ENCODE measurements at regions not wholly inside any gene's neighbourhood (a gene's known extent, or its start where the extent isn't known, plus 50 kb on each side); places are given as distances from the start of the nearest gene placed in this dataset.

- H4K20me1 ChIP-seq (ENCODE audit: insufficient read depth, low read length), result no peaks in the 10 kb centered on the region
- H3K9me3 ChIP-seq (ENCODE audit: low read length), result peaks cover 5% of the 10 kb centered on the region; the same call in 1 of the 2 replicates
- intact Hi-C loops (cut with micrococcal nuclease; ENCODE audit: unreplicated experiment), result no loop called here
- H3K36me3 ChIP-seq (replicated peaks in 1 of 2; ENCODE audit: control insufficient read depth in 1 of 2, insufficient read depth in 2 of 2, low read length in 2 of 2), result no peaks in the 10 kb centered on the region
- no peak for DNase-seq (ENCODE audit: low spot score)
- no peak overlapping the region for H3K4me2 ChIP-seq (ENCODE audit: low read depth, low read length)
- ChIA-PET POLR2A (no interaction called here), CTCF (ENCODE audit: low intra/inter-chr PET ratio, low total read pairs) (no interaction called here)
- WGBS (ENCODE audit: low lambda C conversion rate), result 2% methylated on average over 3 of the region's 3 CpGs
- no peak overlapping the region for H2AFZ ChIP-seq (ENCODE audit: low read length)
- H3K79me2 ChIP-seq (ENCODE audit: insufficient read depth, low read length), result no peaks in the 10 kb centered on the region
- no peaks in the 10 kb centered on the region for H3K27me3 ChIP-seq (ENCODE audit: control insufficient read depth in 1 of 2, insufficient read depth in 2 of 2, low read length in 2 of 2)
- H3K4me1 ChIP-seq (ENCODE audit: insufficient read depth, low read length), result no peaks in the 10 kb centered on the region
- H3K4me3 ChIP-seq (replicated peaks in 1 of 3; ENCODE audit: insufficient read depth in 1 of 3, low read depth in 2 of 3, low read length in 3 of 3), result no peak overlapping the region
- no peak for FAIRE-seq
- no TSS peak for BruUV-seq (replicated peaks)
- TF ChIP-seq ZNF644 (CRISPR knock-in tag; IDR thresholded peaks at IDR 0.05; ENCODE audit: low read depth) (no peak), ZNF282 (IDR thresholded peaks at IDR 0.05; ENCODE audit: partially characterized antibody) (no peak), ZUFSP (CRISPR knock-in tag; IDR thresholded peaks at IDR 0.05; ENCODE audit: borderline replicate concordance) (no peak), ZNF772 (CRISPR knock-in tag; IDR thresholded peaks at IDR 0.05) (no peak), THAP11 (CRISPR knock-in tag; IDR thresholded peaks at IDR 0.05) (no peak), RNF2 (conservative IDR thresholded peaks at IDR 0.05; ENCODE audit: low read depth) (no peak), KLF12 (CRISPR knock-in tag; IDR thresholded peaks at IDR 0.05; ENCODE audit: borderline replicate concordance) (no peak), IKZF4 (CRISPR knock-in tag; IDR thresholded peaks at IDR 0.05; ENCODE audit: borderline replicate concordance, low read depth, not compliant biosample characterization) (no peak), ZNF652 (CRISPR knock-in tag; IDR thresholded peaks at IDR 0.05; ENCODE audit: borderline replicate concordance, low read depth) (no peak), MAF1 (CRISPR knock-in tag; IDR thresholded peaks at IDR 0.05; ENCODE audit: borderline replicate concordance) (no peak)
- TF ChIP-seq, protein P1, sequence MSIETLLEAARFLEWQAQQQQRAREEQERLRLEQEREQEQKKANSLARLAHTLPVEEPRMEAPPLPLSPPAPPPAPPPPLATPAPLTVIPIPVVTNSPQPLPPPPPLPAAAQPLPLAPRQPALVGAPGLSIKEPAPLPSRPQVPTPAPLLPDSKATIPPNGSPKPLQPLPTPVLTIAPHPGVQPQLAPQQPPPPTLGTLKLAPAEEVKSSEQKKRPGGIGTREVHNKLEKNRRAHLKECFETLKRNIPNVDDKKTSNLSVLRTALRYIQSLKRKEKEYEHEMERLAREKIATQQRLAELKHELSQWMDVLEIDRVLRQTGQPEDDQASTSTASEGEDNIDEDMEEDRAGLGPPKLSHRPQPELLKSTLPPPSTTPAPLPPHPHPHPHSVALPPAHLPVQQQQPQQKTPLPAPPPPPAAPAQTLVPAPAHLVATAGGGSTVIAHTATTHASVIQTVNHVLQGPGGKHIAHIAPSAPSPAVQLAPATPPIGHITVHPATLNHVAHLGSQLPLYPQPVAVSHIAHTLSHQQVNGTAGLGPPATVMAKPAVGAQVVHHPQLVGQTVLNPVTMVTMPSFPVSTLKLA (IDR thresholded peaks at IDR 0.05), result no peak
- in situ Hi-C loops (cut with HindIII; ENCODE audit: extremely low pct_ligation_motif_present, low pct_unique_long_range_greater_than_20kb), result no loop called here
- no peak overlapping the region for H3K27ac ChIP-seq (ENCODE audit: extremely low read length, insufficient read depth, low read length)
- H3K9ac ChIP-seq (ENCODE audit: insufficient read depth, low read depth, low read length), result no peak overlapping the region
- no peak for ATAC-seq
These were observed 418.6 kb downstream of the CMPK2 start for GRCh38 chr2:6446938-6447608.

All from HepG2 (cell line).